RWPE2 (cell line): ENCODE measurements at regions not wholly inside any gene's neighbourhood (a gene's known extent, or its start where the extent isn't known, plus 50 kb on each side); places are given as distances from the start of the nearest gene placed in this dataset.
"Not testable (repeated sequence)": the region's sequence is repeated elsewhere in the genome, so short reads cannot be mapped to it uniquely, and the experiment has no call there.

Experiments used
- ATAC-seq: fragments of 200-7000 bp; cut with Tn5 transposase; 3 replicates; pipeline ENCODE4 v1.9.1; 2021; ENCODE audit warnings: low read depth
- DNase-seq: peaks from one replicate; pipeline ENCODE4 v3.0.0-alpha.2; 2020; ENCODE audit warnings: low spot score
- H3K27ac ChIP-seq: fragments of 450-650 bp; 2 replicates; pipeline ENCODE4 v1.5.1; 2017; ENCODE audit warnings: mild to moderate bottlenecking; ENCODE audit not compliant: poor library complexity, severe bottlenecking
- H3K27me3 ChIP-seq: fragments of 250-450 bp; sonication (Bioruptor Pico); 2 replicates; pipeline ENCODE4 v1.5.1; 2021; ENCODE audit warnings: mild to moderate bottlenecking, moderate library complexity; ENCODE audit not compliant: insufficient read depth, poor library complexity, severe bottlenecking
- H3K36me3 ChIP-seq: fragments of 250-450 bp; sonication (Bioruptor Pico); 2 replicates; pipeline ENCODE4 v1.5.1; 2020; ENCODE audit warnings: low read depth, mild to moderate bottlenecking, moderate library complexity
- H3K4me1 ChIP-seq: fragments of 250-450 bp; sonication (Bioruptor Pico); 2 replicates; pipeline ENCODE4 v1.5.1; 2021; ENCODE audit warnings: mild to moderate bottlenecking, moderate library complexity; ENCODE audit not compliant: insufficient read depth, poor library complexity, severe bottlenecking
- H3K4me3 ChIP-seq: fragments of 250-450 bp; sonication (Bioruptor Pico); 2 replicates; pipeline ENCODE4 v1.5.1; 2021; ENCODE audit warnings: mild to moderate bottlenecking, moderate library complexity; ENCODE audit not compliant: severe bottlenecking
- H3K9me3 ChIP-seq: fragments of 250-450 bp; sonication (Bioruptor Pico); 2 replicates; pipeline ENCODE4 v1.5.1; 2021; ENCODE audit warnings: mild to moderate bottlenecking, moderate library complexity; ENCODE audit not compliant: severe bottlenecking
- TF ChIP-seq, protein P1 (sequence below): fragments of 450-650 bp; IDR thresholded peaks from one replicate; pipeline ENCODE4 v1.5.1; 2017; ENCODE audit warnings: mild to moderate bottlenecking, moderate library complexity; ENCODE audit not compliant: poor library complexity, severe bottlenecking

DNA sequence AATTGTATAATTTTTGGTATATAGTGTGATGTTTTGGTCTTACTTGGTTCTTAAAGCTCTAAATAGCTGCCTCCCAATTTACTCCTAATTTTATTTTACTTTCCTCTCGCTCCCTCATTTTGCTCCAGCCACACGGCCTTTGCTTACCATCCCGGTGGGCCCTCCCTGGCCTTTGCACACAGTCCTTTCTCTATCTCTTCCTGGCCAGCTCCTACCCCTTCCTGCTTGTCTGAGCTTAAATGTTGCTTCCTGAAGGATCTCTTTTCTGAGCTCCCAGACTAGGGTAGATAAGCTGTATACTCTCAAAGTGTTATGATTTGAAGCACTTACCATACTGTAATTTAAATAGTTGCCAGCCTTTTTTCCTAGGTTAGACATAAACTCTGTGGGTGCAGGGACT is 121.7 kb downstream of the UTRN start:
- DNase-seq (no peak), ATAC-seq (no peak)
- TF ChIP-seq, protein P1, sequence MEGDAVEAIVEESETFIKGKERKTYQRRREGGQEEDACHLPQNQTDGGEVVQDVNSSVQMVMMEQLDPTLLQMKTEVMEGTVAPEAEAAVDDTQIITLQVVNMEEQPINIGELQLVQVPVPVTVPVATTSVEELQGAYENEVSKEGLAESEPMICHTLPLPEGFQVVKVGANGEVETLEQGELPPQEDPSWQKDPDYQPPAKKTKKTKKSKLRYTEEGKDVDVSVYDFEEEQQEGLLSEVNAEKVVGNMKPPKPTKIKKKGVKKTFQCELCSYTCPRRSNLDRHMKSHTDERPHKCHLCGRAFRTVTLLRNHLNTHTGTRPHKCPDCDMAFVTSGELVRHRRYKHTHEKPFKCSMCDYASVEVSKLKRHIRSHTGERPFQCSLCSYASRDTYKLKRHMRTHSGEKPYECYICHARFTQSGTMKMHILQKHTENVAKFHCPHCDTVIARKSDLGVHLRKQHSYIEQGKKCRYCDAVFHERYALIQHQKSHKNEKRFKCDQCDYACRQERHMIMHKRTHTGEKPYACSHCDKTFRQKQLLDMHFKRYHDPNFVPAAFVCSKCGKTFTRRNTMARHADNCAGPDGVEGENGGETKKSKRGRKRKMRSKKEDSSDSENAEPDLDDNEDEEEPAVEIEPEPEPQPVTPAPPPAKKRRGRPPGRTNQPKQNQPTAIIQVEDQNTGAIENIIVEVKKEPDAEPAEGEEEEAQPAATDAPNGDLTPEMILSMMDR, result no peak
- H3K36me3 ChIP-seq, result no peaks in the 10 kb centered on the region; the same call in 1 of the 2 replicates
- no peak overlapping the region for H3K4me3 ChIP-seq
- H3K27ac ChIP-seq, result no peak overlapping the region
- H3K9me3 ChIP-seq, result no peaks in the 10 kb centered on the region
- H3K27me3 ChIP-seq, result no peaks in the 10 kb centered on the region
- peaks cover 4% of the 10 kb centered on the region for H3K4me1 ChIP-seq

DNA sequence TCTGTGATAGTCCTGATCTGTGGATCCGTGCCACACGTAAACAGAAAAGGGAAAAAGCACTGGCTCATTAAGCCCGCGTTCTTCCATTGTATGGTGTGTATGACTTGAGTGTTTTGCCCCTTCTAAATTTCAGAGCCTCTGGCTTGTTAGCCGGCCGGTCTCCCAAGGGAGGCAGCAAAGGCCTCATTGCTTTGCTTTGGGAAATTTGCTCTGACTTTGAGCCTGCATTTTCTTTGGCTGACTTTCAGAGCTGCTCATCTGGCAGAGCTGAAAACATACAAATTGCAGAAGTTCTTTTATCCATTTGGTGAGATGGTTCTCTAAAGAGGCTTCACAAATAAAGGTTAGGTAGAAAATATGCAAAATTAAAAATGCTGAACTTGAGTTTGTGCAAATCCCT is 123.0 kb downstream of the UTRN start:
- no peaks in the 10 kb centered on the region for H3K27me3 ChIP-seq
- no peak overlapping the region for H3K27ac ChIP-seq
- H3K4me3 ChIP-seq, result no peak overlapping the region
- no peaks in the 10 kb centered on the region; the same call in 1 of the 2 replicates for H3K36me3 ChIP-seq
- DNase-seq (no peak), ATAC-seq (no peak)
- TF ChIP-seq, protein P1, result no peak
- H3K4me1 ChIP-seq, result peaks cover 15% of the 10 kb centered on the region
- H3K9me3 ChIP-seq, result no peaks in the 10 kb centered on the region

DNA sequence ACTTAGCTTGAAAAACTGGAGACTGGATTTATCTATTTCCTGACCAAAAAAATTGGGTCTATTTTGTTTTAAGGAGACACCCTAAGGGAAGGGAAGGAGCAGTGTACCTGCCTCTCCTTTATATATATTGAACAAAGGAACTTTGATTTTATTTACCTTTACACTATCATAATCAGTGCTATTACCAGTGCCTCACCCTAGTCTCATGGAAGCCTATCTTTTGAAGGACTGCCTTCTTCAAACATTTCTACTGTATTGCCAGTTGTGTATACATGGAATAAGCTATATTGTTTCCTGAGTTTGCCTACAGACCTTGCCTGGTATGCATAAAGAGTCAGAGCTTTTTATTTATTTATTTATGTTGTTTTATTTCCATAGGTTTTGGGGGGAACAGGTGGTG is 124.9 kb downstream of the UTRN start:
- H3K27ac ChIP-seq, result no peak overlapping the region

DNA sequence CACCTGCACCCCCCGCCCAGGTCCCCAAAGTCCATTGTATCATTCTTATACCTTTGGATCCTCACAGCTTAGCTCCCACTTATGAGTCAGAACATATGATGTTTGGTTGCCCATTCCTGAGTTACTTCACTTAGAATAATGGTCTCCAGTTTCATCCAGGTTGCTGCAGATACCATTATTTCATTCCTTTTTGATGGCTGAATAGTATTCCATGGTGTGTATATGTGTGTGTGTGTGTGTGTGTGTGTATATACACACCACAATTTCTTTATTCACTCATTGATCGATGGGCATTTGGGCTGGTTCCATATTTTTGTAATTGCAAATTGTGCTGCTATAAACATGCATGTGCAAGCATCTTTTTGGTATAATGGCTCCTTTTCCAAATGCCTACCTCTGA is 125.4 kb downstream of the UTRN start:
- peaks cover 32% of the 10 kb centered on the region for H3K4me1 ChIP-seq
- not testable (repeated sequence) for H3K4me3 ChIP-seq, H3K27me3 ChIP-seq, DNase-seq, H3K36me3 ChIP-seq, H3K27ac ChIP-seq, H3K9me3 ChIP-seq, ATAC-seq

More for the DNA sequence above, 124.9 kb downstream of the UTRN start:
- Histone ChIP-seq H3K4me1 (peaks cover 27% of the 10 kb centered on the region), H3K27me3 (no peaks in the 10 kb centered on the region), H3K9me3 (no peaks in the 10 kb centered on the region), H3K36me3 (no peaks in the 10 kb centered on the region; the same call in 1 of the 2 replicates), H3K4me3 (no peak overlapping the region)
- TF ChIP-seq, protein P1, result no peak
- DNase-seq (no peak), ATAC-seq (no peak)

DNA sequence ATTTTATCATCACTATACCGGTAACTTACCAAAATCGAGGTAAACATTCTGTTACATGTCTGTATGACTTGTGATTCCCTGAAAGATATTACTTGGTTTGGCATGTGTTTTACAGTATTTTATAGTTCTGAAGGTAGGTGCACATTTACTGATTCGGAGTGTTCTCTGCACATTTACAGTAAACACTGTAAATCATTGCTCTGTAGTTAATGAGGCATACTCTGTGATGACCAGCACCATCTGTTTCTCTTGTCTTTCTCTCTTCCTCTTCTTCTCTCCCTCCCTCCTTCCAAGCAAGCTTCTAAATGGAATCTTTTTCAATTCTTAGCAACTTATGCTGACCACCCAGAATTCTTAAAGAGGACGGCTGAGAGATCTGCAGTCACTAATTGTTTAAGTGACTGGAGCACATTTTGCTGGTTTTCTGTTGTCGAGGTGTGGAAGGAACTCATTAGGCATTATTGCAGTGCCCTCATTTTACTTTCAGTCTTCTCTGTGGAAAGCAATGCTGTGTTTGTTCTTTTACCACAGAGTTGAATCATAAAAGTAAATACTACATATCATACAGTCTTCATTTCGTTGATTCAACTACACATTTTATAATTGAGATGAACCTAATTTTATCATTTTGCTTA is 126.5 kb downstream of the UTRN start:
- Histone ChIP-seq H3K4me3 (no peak overlapping the region), H3K4me1 (peaks cover 43% of the 10 kb centered on the region), H3K36me3 (no peaks in the 10 kb centered on the region; the same call in 1 of the 2 replicates), H3K27ac (peak overlapping the region; percentile 34), H3K27me3 (no peaks in the 10 kb centered on the region), H3K9me3 (no peaks in the 10 kb centered on the region)
- no peak for DNase-seq
- peak; percentile 30; the same call in 1 of the 3 replicates for ATAC-seq
- TF ChIP-seq, protein P1, result no peak
